Renal cortex interstitium (tissue), 11 donors: ENCODE measurements at regions not wholly inside any gene's neighbourhood (a gene's known extent, or its start where the extent isn't known, plus 50 kb on each side); places are given as distances from the start of the nearest gene placed in this dataset.
"Not testable (repeated sequence)": the region's sequence is repeated elsewhere in the genome, so short reads cannot be mapped to it uniquely, and the experiment has no call there.

ENCODE experiments used
- DNase-seq, 11 donors: peaks; one replicate each; pipeline ENCODE4 v3.0.0-alpha.2; 2013; ENCODE audit warnings: low read depth in 9 of 11, low spot score in 4 of 11; ENCODE audit errors: extremely low read depth in 1 of 11

DNA sequence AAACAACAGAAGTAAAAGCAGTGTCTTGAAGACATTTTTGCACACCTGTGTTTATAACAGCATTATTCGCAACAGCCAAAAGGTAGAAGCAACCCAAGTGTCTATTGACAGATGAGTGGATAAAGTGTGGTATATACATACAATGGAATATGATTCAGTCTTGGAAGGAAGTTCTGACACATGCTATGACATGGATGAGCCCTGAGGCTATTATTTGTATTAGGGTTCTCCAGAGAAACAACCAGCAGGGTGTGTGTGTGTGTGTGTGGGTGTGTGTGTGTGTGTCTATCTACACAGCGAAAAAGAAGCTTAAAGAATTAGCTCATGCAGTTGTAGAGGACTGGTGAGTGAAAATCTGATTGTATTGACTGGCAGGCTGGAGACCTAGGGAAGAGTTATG lies 153.7 kb downstream of the KLRB1 start:
- not testable (repeated sequence) for DNase-seq

DNA sequence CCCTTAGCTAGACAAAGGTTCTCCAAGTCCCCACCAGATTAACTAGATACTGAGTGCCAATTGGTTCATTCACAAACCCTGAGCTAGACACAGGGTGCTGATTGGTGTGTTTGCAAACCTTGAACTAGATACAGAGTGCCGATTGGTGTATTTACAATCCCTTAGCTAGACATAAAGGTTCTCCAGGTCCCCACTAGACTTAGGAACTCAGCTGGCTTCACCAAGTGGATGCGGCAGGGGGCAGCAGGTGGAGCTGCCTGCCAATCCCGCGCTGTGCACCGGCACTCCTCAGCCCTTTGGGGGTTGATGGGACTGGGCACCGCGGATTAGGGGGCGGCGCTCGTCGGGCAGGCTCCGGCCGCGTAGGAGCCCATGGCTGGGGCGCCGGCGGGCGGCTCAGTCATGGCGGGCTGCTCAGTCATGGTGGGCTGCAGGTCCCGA lies 157.6 kb downstream of the KLRB1 start:
- DNase-seq: not testable (repeated sequence)

DNA sequence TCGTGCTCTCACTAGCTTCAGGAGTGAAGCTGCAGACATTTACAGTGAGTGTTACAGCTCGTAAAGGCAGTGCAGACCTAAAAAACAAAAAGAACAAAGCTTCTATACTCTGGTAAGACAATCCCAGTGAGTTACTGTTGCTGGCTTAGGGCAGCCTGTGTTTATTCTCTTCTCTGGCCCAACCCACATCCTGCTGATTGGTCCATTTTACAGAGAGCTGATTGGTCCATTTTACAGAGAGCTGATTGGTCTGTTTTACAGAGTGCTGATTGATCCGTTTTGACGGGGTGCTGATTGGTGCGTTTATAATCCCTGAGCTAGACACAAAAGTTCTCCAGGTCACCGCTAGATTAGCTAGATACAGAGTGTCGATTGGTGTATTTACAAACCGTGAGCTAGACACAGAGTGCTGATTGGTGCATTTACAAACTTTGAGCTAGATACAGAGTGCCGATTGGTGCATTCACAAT lies 158.0 kb downstream of the KLRB1 start:
- not testable (repeated sequence) for DNase-seq

DNA sequence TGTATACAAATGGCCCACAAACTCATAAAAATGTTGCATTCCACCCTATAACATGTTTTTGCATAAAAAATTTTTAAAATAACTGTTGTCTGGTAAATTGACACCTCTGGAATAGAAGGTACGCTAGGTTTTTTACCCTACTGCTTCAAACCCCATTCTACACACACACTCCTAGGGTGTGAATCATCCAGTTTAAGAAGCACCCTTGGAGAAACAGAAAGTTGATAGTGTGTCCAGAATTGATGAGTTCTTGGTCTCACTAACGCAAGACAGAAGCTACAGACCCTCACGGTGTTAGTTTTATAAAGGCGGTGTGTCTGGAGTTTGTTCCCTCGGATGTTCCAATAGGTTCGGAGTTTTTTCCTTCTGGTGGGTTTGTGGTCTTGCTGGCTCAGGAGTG lies 158.5 kb downstream of the KLRB1 start:
- DNase-seq: no peak

DNA sequence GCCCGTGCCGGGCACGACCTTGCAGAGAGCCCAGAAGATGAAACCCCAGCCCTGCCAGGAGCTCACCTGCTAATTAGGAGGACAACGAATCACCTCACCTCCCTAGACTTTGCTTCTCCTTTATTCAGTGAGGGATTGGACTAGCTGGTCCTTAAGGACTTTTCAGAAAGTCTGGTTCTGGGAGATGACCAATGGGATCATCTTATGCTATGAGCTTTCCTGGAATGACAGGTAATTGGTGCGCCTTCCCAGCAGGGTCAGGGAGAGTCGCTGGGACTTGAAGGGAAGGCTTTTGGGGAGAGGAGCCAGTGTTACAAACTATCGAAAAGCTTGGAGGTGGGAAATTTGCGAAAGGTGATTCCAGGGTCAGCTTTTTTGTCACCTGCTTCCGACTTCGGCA lies 159.1 kb downstream of the KLRB1 start:
- not testable (repeated sequence) for DNase-seq

DNA sequence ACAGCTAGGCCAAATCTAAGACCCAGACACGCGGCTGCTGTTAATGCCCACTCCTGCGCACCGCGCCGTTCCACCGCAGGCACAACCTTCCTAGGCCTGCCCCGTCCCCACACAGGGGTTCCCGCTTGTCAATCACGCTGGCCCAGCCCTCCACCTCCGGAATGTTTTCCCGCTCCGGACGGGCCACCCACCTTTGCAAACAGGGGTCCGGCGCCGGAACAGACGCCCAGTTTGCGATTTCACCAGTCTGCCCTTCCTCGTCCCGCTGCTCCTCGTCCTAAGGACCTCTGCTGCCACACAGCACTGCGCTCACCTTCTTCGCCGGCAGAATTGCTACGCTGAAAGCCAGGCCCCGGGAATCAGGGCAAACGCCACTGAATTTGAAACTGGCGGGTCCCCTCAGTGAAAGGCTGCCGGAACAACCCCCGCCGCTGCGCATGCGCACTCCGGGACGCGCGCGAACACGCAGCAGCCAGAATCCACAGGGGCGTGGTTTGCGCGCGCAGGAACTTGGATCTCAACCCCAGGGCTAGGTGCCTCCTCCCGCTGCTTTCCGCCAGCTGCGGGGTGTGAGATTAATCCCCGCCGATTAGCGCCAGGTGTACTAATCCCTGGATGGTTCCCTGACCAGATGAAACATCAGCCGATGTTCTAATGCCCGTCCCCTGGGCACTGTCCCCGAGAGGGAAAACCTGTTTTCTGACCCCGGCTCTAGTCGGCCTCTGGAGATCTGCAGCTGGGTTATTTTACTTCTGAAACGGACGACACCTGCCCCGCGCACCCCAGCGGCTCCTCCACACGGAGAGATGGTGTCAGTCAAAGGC lies 159.7 kb downstream of the KLRB1 start:
- peak in 9 of 11 donors; percentile 59 to 84 (median 74) for DNase-seq

DNA sequence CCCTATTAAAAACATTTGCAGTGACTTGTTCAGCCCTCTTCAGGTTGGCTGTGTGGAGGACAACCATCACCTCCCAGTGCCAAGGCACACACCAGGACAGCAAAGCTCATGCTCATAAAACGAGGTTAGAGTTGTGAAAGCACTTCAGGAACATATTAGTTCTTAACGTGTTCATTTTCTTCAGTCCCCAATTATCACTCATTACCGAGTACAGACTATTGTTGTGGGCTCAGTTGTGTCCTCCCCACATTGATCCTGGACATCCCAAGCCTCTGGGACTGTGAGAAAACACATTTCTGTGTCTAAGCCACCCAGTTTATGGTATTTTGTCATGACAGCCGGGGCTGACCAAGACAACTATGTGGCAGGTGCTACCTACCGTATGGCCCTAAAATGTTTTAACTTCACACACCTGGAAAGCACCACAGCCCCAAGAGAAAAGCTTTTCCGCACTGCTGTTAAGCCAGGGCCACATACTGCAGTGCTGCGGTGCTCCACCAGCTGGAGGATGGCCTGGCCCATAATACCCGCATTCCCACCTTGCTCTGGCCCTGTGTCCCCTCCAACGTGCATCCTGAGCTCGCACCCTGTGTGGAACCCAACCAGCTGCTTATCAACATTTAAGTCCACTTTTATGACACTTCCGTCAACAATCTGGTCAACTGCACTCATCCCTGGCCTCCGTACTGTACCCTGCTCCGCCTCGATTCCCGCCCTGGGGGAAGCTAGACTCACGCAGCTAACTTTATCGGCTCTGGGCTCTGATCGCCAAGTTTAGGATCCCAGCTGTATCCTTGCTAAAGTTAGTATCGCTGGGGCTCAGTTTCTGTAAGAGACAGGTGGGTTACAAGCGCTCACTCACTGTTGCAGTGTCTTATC lies 160.6 kb downstream of the KLRB1 start:
- DNase-seq: not testable (repeated sequence)

DNA sequence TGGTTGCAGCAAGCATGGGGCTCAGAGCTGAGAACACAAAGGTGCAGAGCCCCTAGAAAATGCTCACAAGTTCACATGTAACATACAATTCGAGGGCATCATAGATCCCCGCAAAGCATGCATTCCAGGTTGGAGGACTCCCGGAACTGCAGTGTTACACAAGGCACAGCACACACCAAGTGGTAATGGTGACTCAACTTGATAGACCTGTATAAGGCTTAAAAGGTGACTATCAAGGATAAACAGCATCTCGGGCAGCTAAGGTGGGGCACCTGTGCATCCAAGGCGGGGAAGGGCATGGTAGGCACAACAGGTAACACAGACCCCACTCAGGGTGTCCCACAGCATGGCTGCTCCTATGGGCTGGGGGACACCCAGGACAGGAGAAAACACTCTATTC lies 167.3 kb downstream of the KLRB1 start:
- DNase-seq: not testable (repeated sequence)

DNA sequence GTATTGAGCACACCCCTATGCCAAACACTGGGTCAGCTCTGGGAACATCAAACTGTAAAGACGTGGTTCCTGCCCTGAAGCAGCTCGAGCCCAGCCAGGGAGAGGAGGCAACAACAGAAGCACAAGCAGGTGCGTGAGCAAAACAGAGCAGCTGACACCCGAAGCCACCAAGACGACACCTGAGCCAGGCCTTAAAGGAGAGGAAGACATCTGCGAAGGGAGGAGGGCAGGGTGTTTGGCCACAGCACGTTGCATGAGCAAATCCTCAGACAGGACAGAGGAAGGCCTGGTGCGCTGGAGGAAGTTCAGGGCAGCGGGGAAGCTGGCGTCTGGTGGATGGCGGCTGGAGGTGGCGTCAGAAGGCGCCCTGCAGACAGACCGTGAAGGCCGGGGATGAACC lies 172.0 kb downstream of the KLRB1 start:
- not testable (repeated sequence) for DNase-seq

DNA sequence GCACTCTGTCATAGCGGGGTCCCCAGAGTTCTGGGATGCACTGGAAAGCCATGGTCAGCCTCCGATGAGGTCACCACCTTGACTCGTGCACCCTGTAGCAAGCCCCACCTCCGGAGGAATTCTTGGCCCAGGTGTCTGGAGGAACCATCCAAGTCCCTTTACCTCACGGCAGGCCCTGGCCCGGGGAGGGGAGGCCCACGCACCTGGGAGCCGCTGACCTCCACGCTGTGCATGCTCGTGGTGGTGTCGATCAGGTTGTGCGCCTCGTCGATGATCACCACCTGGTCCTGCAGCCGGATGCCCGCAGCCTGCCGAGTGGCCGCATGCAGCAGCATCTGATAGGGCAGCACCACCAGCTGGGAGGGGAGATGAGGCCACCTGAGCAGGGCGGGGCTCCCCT lies 177.3 kb downstream of the KLRB1 start:
- not testable (repeated sequence) for DNase-seq

DNA sequence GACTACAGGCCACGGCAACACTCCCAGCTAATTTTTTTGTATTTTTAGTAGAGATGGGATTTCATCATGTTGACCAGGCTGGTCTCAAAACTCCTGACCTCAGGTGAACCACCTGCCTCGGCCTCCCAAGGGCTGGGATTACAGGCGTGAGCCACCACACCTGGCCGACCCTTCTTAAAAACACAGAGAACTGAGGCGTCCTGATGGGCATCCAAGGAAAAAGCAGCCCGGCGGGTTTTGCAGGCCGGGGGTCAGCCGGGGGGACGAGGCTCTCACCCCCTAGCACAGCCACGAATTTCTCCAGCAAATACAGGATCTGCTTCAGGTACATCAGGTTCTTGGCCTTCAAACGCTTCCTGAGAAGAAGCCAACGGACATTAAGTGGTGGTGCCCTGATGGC lies 178.9 kb downstream of the KLRB1 start:
- DNase-seq: not testable (repeated sequence)

DNA sequence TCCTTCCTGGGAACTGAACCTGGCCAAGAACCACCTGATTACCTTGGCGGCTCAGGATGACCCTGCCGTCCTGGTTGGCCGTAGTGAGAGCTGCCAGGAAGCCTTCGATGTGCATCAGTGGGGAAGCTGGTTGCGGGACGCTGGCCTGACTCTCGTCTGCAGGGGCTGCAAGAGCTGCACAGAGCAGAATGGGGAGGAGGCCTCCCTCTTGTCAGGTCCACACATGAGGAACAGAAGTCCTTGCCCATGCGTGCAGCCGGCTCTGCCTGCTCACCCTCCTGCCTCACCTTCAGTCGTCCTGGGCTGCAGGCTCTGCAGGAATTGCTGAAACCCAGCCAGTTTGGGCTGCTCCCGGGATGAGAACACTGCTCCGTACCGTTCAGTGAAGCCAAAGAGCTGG lies 182.3 kb downstream of the KLRB1 start:
- DNase-seq: not testable (repeated sequence)

DNA sequence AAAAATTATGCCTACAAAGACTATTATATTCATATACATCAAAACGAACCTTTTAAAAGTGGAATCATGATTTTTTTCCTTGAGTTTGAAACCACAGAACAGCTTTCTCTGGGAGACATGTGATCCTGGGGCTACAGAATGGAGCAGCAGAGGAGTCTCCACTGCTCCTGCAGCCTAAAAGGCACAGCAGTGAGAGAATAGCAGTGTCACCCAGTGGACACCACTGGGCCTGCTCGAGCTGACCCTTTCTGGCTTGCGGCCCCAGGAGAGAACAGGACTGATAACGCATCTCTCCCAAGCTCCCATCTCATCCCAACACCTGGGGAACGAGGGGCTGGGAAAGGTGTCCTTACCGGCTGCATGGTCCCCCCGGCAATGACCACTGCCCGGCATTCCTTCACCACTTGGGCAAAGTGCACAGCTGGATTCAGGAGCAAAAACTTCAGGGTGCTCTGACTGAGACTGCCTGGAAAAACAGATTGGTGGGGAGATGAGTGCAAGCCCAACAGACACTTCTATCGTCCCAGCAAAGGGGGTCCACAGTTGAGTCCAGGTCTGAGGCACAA lies 183.5 kb downstream of the KLRB1 start:
- not testable (repeated sequence) for DNase-seq

DNA sequence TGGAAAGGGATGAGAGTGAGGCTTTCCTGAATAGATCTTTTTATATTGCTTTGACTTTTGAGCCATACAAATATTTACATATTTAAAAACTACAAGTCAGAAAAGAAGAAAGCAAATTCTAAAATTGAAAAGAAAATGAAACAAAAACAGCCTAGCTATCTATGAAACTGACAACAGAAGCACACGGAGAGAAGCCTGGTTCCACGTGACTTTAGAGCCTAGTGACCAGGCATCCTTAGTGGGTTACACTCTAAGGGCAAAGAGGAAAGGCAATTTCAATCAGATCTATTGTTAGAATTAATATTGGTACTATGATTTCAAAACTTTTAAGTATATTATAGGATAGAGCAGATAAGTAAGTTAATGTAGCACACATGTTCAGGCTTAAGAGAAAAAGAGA lies 185.0 kb downstream of the KLRB1 start:
- DNase-seq: not testable (repeated sequence)

DNA sequence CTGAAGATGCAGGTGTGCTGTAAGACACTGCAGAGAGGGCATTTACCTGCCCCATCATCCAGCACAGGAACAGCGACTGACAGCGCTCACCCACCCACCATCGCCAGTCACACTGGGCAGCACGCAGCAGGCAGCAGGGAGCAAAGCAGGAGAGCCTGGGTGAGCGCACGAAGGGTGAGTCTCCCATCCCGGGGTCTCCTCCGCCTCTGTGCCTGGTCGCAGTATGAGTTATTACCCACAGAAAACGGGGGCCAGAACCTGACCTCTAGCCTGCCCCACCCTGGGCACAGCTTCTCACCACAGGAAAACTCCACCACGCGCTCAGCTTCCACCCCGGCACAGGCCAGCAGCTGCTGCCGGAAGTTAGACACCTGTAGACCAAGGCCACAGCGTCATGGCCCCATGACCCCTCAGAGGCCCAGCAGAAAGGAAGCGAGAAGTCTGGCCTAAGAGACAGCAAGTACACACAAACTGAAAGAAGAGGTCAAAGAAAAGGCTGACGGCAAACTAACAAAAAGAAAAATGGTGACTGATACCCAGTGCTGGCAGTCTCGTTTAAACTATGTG lies 186.1 kb downstream of the KLRB1 start:
- not testable (repeated sequence) for DNase-seq

DNA sequence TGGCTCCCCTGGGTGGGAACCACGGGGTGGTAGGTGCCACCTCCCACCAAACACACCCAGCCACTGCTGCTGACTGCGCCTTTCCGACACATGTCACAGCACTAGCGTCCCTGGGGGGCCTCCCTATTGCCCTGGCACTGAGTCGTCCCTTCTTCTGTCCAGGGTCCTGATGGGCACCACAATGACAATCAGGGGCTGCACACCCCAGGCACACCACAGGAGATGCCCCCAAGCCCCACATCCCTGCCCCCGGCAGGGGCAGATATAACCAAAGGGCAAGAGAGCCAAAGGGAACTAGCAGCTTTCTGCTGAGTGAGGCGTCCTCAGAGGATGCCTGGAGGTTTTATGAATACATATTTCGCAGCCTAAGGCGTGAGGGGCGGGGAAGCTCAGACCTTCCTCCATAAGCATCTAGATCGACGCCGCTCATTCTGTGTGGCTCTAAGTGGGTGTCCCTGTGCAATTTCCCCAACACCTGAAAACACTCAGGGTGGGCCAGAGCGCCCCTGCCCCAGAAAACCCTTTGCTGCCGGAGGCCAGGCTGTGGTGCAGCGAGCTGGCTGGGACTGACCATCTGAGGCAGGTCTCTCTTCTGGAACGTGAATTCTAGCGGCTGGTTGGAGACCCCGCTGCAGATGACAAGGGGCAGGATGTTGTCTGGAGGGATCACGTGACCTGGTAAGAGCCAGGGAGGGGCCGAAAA lies 186.7 kb downstream of the KLRB1 start:
- not testable (repeated sequence) for DNase-seq

DNA sequence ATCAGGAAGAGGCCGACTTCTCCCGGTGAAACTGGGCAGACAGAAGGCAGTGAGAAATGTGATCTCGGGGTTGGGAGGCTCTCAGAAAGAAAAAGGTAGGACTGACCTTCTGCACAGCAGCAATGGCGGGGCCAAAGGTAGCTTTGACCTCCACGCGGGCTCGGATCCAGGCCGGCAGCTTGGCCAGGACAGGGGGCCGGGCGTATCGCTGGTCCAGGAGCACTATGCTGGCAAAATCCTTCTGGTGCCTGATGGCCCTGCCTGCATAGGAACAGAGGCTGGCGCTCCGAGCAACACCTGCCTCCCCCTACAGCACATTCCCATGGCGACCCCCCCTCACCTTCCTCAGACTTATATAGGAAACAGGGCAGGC lies 189.1 kb downstream of the KLRB1 start:
- DNase-seq: not testable (repeated sequence)

DNA sequence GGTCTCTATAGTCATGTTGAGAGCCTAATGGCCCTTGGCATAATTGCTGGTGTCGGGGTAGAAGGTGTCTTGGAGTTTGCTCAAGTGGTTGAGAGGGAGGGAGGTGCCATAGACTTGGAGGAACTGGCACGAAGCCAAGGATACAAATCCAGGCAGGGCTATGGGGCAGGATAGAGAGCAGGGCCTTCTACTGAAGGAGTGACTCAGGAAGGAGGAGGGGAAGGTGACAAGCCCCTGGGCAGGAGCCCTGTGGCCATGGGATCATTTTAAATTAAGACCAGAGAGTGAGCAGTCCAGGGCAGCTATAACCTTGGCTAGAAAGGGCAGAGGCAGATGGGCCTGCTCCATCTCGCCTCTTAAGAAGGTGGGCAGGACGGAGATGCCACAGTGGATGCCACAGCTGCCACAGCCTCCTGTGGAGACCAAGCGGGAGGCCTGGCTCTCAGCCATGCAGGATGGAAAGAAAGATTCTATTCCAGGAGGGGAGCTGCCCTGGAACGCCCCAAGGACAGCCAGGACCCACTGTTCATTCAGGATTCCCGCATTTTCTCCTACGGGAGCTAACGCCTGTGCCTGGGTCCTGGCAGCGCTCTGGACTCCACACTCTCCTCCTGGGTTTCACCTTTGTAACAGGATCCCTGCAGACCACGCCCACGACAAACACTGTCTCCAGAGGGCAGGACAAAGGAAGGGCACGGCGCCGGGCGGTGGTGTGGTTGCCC lies 189.6 kb downstream of the KLRB1 start:
- DNase-seq: not testable (repeated sequence)
